Vagina (tissue), 2 donors: ENCODE measurements at regions not wholly inside any gene's neighbourhood (a gene's known extent, or its start where the extent isn't known, plus 50 kb on each side); places are given as distances from the start of the nearest gene placed in this dataset.

Experiments used
- DNase-seq, 2 donors: peaks; one replicate each; pipeline ENCODE4 v3.0.0-alpha.2; 2017; ENCODE audit errors: extremely low spot score in 2 of 2
- H3K27ac ChIP-seq: fragments of 200-600 bp; sonication (generic); one replicate; pipeline ENCODE4 v1.5.1; 2019
- H3K27me3 ChIP-seq: fragments of 200-600 bp; sonication (generic); one replicate; pipeline ENCODE4 v1.5.1; 2019
- H3K36me3 ChIP-seq, 2 donors: fragments of 200-600 bp; sonication (generic); one replicate each; pipeline ENCODE4 v1.5.1; 2017 to 2019
- H3K4me1 ChIP-seq: fragments of 200-600 bp; sonication (generic); one replicate; pipeline ENCODE4 v1.5.1; 2019
- H3K4me3 ChIP-seq, 2 donors: fragments of 200-600 bp; sonication (generic); 1 replicate in 1 of 2; 2 replicates in 1 of 2; pipeline ENCODE4 v1.5.1; 2016 to 2019
- H3K9me3 ChIP-seq: fragments of 200-600 bp; sonication (generic); one replicate; pipeline ENCODE4 v1.5.1; 2019
- CTCF ChIP-seq, 3 experiments: fragments of 450-650 bp in 2 of 3; fragments of 200-600 bp in 1 of 3; sonication (generic) in 1 of 3; IDR thresholded peaks; one replicate each; pipeline ENCODE4 v1.5.1; 2017 to 2019; ENCODE audit warnings: antibody characterized with exemption in 3 of 3, mild to moderate bottlenecking in 2 of 3, moderate library complexity in 2 of 3
- POLR2A ChIP-seq, 2 donors: fragments of 450-650 bp; IDR thresholded peaks; one replicate each; pipeline ENCODE4 v1.6.1; 2017; ENCODE audit warnings: antibody characterized with exemption in 2 of 2, mild to moderate bottlenecking in 2 of 2, moderate library complexity in 2 of 2
- POLR2AphosphoS5 ChIP-seq, 2 donors: sonication (generic); formaldehyde crosslinking; IDR thresholded peaks; one replicate each; pipeline ENCODE4 v1.9.0; 2017; ENCODE audit warnings: antibody characterized with exemption in 2 of 2, mild to moderate bottlenecking in 2 of 2, low read depth in 1 of 2; ENCODE audit not compliant: insufficient read depth in 1 of 2
- intact Hi-C: fragments of 100-400 bp; cut with DNase I; formaldehyde crosslinking; loops from one replicate; pipeline ENCODE4 v1.15.1; 2023

- DNase-seq: no peak
- H3K27me3 ChIP-seq: no peaks in the 10 kb centered on the region
- H3K27ac ChIP-seq: no peak overlapping the region
- TF ChIP-seq CTCF (IDR thresholded peaks at IDR 0.05): no peak
- TF ChIP-seq POLR2AphosphoS5 (IDR thresholded peaks at IDR 0.05; ENCODE audit: insufficient read depth in 1 of 2, low read depth in 1 of 2): no peak
- TF ChIP-seq POLR2A (IDR thresholded peaks at IDR 0.05): no peak
- H3K4me1 ChIP-seq: no peaks in the 10 kb centered on the region
- H3K4me3 ChIP-seq: no peak overlapping the region
- no peaks in the 10 kb centered on the region for H3K36me3 ChIP-seq
- intact Hi-C loops: no loop called here
- no peaks in the 10 kb centered on the region for H3K9me3 ChIP-seq
Observed at GRCh38 chr12:85733984-85734383, 102.2 kb downstream of the RASSF9 start.

DNA sequence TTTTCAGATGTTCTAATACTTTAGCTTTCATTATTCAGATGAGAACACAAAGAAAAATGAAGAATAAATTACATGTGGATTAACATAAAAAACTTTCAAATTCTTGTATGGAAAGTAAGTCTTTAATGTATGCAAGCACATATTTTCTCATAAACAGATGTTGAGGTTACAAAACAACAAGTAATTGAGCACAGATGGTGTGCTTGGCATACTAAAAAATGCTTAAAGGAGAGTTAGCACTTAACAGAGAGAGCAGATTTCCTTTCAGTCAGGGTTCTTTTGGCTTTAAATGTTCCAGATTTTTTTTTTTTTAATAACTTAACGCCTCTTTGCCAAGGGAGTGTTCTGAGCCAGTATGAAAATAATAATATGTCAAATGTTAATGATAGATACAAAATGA, 96.0 kb downstream of the RASSF9 start:
- H3K36me3 ChIP-seq: no peaks in the 10 kb centered on the region
- TF ChIP-seq CTCF (IDR thresholded peaks at IDR 0.05) (no peak), POLR2AphosphoS5 (IDR thresholded peaks at IDR 0.05; ENCODE audit: insufficient read depth in 1 of 2, low read depth in 1 of 2) (no peak), POLR2A (IDR thresholded peaks at IDR 0.05) (no peak)

GRCh38 chr12:85741046-85741445, 95.2 kb downstream of the RASSF9 start:
- Histone ChIP-seq H3K9me3 (no peaks in the 10 kb centered on the region), H3K27me3 (no peaks in the 10 kb centered on the region), H3K36me3 (no peaks in the 10 kb centered on the region), H3K4me1 (no peaks in the 10 kb centered on the region), H3K27ac (no peak overlapping the region), H3K4me3 (no peak overlapping the region)
- DNase-seq: no peak
- intact Hi-C loops: no loop called here
- TF ChIP-seq POLR2AphosphoS5 (IDR thresholded peaks at IDR 0.05; ENCODE audit: insufficient read depth in 1 of 2, low read depth in 1 of 2) (no peak), CTCF (IDR thresholded peaks at IDR 0.05) (no peak), POLR2A (IDR thresholded peaks at IDR 0.05) (no peak)

More for the DNA sequence above, 96.0 kb downstream of the RASSF9 start:
- no peaks in the 10 kb centered on the region for H3K4me1 ChIP-seq
- no peaks in the 10 kb centered on the region for H3K9me3 ChIP-seq
- no peak overlapping the region for H3K4me3 ChIP-seq
- DNase-seq: no peak
- H3K27ac ChIP-seq: no peak overlapping the region
- no peaks in the 10 kb centered on the region for H3K27me3 ChIP-seq
- intact Hi-C loops: no loop called here

DNA sequence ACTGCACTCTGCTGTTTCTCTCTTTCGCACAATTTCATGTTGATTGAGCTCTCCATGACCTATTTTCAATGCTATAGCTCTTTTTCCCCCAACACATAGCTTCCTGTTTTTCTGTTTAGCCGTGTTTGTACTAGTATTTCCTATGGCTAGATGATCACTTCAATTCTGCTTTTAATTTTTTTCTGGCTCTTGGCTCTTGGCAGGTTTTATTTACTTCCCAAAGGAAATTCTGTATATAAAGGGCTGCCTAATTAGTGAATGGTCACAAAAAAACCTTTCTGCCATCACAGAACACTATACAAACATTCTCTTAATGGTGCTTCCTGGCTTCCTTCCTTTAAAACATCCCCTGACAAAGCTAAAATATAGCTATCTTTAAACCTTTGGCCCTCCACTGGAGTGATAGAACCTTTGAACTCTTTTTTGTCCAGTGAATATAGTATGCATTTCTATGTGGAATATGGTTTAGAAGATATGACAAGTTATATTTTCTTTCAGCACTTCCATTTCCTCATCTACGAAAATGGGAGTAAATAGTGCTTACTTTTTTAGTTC, 88.2 kb downstream of the RASSF9 start:
- TF ChIP-seq POLR2AphosphoS5 (IDR thresholded peaks at IDR 0.05; ENCODE audit: insufficient read depth in 1 of 2, low read depth in 1 of 2): no peak
- TF ChIP-seq CTCF (IDR thresholded peaks at IDR 0.05): no peak
- TF ChIP-seq POLR2A (IDR thresholded peaks at IDR 0.05): no peak
- no peaks in the 10 kb centered on the region for H3K27me3 ChIP-seq
- DNase-seq: no peak
- no peaks in the 10 kb centered on the region for H3K9me3 ChIP-seq
- H3K4me3 ChIP-seq: no peak overlapping the region
- no peaks in the 10 kb centered on the region for H3K36me3 ChIP-seq
- intact Hi-C loops: no loop called here
- no peaks in the 10 kb centered on the region for H3K4me1 ChIP-seq
- no peak overlapping the region for H3K27ac ChIP-seq
